ENCODE measurements at regions not wholly inside any gene's neighbourhood (a gene's known extent, or its start where the extent isn't known, plus 50 kb on each side); places are given as distances from the start of the nearest gene placed in this dataset.

DNA sequence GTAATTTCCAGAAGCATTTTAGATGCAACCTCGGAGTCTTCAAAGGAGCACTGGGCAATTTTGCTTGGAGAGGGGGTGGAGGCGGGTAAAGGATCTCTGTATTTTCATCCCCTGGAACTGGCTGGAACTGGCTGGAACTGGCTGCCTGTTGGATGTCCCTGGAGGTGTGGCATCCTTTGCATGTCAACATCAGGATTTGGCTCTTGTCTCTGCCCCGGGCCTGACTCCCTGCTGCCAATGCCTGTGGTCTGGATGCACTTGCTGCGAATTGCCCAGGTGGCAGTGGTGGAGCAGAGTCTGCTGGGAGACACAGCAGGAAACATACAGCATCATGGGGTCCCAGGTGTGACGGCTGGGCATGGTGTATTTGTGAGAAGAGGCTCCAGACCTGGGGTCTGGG is 391.3 kb downstream of the GADD45G start:
- H3K9me3 ChIP-seq: no peaks in the 10 kb centered on the region
- H3K36me3 ChIP-seq: no peaks in the 10 kb centered on the region
- peak overlapping the region; percentile 4 for H3K27ac ChIP-seq
- no peaks in the 10 kb centered on the region for H3K27me3 ChIP-seq
- TF ChIP-seq POLR2AphosphoS5 (IDR thresholded peaks at IDR 0.05) (no peak), EP300 (IDR thresholded peaks at IDR 0.05) (no peak), POLR2A (IDR thresholded peaks at IDR 0.05) (no peak)
- TF ChIP-seq, protein P1, sequence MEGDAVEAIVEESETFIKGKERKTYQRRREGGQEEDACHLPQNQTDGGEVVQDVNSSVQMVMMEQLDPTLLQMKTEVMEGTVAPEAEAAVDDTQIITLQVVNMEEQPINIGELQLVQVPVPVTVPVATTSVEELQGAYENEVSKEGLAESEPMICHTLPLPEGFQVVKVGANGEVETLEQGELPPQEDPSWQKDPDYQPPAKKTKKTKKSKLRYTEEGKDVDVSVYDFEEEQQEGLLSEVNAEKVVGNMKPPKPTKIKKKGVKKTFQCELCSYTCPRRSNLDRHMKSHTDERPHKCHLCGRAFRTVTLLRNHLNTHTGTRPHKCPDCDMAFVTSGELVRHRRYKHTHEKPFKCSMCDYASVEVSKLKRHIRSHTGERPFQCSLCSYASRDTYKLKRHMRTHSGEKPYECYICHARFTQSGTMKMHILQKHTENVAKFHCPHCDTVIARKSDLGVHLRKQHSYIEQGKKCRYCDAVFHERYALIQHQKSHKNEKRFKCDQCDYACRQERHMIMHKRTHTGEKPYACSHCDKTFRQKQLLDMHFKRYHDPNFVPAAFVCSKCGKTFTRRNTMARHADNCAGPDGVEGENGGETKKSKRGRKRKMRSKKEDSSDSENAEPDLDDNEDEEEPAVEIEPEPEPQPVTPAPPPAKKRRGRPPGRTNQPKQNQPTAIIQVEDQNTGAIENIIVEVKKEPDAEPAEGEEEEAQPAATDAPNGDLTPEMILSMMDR (IDR thresholded peaks at IDR 0.05): no peak
- H3K4me3 ChIP-seq: no peak overlapping the region
- no peak for DNase-seq (ENCODE audit: low spot score in 2 of 2)
- H3K4me1 ChIP-seq: peaks cover 61% of the 10 kb centered on the region
- 40% methylated on average over 3 of the region's 5 CpGs for WGBS

DNA sequence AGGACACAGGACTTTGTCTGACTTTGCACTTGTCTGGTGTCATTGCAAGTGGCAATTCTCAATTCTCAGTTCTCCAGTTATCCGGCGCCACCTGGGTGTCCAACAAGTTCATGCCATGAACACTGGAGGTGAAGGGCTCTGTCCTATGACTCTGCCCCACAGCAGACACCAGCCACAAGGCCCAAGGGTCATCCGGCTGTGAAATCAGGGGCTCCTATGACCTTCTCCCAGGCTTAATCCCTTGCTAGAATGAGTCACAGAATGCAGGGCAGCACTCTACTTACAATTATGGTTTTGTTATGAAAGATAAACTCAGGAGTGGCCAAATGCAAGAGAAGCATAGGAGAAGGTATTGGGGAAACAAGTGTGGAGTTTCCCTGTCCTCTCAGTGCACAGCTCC is 392.0 kb downstream of the GADD45G start:
- peaks cover 59% of the 10 kb centered on the region for H3K4me1 ChIP-seq
- WGBS: 92% methylated on average over 3 of the region's 3 CpGs
- no peaks in the 10 kb centered on the region for H3K27me3 ChIP-seq
- DNase-seq (ENCODE audit: low spot score in 2 of 2): no peak
- H3K4me3 ChIP-seq: no peak overlapping the region
- peak overlapping the region; percentile 4 for H3K27ac ChIP-seq
- H3K9me3 ChIP-seq: no peaks in the 10 kb centered on the region
- no peaks in the 10 kb centered on the region for H3K36me3 ChIP-seq
- no peak for TF ChIP-seq EP300 (IDR thresholded peaks at IDR 0.05)
- no peak for TF ChIP-seq POLR2A (IDR thresholded peaks at IDR 0.05)
- TF ChIP-seq, protein P1 (IDR thresholded peaks at IDR 0.05): no peak
- TF ChIP-seq POLR2AphosphoS5 (IDR thresholded peaks at IDR 0.05): no peak

DNA sequence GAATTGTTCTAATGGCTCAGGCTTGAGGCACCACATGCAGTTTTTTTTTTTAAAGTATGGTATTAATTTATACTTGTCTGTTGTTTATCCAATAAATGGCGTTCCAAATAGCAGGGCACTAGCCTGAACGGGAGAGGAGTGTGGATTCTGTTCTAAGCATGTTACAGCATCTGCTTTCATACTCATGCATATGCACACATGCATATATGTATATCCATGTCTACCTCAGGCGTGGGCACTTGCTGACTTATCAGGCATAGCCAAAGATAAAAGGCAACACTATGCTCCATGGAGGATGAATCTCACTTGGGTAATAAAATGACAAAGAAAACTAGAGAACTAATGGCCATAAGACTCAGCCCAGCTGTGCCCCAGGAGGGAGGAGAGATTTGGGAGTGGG is 393.8 kb downstream of the GADD45G start:
- TF ChIP-seq EP300 (IDR thresholded peaks at IDR 0.05): no peak
- no peak for DNase-seq (ENCODE audit: low spot score in 2 of 2)
- Histone ChIP-seq H3K4me1 (peaks cover 60% of the 10 kb centered on the region), H3K27ac (peak overlapping the region; percentile 89), H3K4me3 (no peak overlapping the region), H3K36me3 (no peaks in the 10 kb centered on the region), H3K27me3 (no peaks in the 10 kb centered on the region), H3K9me3 (no peaks in the 10 kb centered on the region)
- 50% methylated on average over 3 of the region's 3 CpGs for WGBS

DNA sequence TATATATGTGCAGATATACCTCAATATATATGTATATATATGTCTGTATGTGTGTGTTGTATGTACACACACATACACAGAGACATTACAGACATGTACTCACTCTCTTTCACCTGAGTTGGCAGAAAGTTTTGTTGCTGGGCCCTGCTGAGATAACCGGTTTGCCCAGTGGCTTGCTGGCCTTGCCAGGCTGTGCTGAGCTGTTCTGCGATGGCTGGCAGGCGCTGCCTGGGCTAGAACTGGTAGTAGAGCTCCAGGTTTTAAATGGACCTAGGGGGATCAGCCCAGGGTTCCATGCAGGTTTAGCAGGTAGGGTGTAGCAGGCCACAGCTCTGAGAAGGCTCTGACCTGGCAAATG is 394.3 kb downstream of the GADD45G start:
- H3K4me3 ChIP-seq: peak overlapping the region; percentile 27
- no peaks in the 10 kb centered on the region for H3K27me3 ChIP-seq
- no peaks in the 10 kb centered on the region for H3K9me3 ChIP-seq
- DNase-seq (ENCODE audit: low spot score in 2 of 2): no peak
- H3K4me1 ChIP-seq: peaks cover 56% of the 10 kb centered on the region
- TF ChIP-seq POLR2A (IDR thresholded peaks at IDR 0.05): no peak
- H3K27ac ChIP-seq: peak overlapping the region; percentile 89
- H3K36me3 ChIP-seq: no peaks in the 10 kb centered on the region
- WGBS: 68% methylated on average over 3 of the region's 3 CpGs

DNA sequence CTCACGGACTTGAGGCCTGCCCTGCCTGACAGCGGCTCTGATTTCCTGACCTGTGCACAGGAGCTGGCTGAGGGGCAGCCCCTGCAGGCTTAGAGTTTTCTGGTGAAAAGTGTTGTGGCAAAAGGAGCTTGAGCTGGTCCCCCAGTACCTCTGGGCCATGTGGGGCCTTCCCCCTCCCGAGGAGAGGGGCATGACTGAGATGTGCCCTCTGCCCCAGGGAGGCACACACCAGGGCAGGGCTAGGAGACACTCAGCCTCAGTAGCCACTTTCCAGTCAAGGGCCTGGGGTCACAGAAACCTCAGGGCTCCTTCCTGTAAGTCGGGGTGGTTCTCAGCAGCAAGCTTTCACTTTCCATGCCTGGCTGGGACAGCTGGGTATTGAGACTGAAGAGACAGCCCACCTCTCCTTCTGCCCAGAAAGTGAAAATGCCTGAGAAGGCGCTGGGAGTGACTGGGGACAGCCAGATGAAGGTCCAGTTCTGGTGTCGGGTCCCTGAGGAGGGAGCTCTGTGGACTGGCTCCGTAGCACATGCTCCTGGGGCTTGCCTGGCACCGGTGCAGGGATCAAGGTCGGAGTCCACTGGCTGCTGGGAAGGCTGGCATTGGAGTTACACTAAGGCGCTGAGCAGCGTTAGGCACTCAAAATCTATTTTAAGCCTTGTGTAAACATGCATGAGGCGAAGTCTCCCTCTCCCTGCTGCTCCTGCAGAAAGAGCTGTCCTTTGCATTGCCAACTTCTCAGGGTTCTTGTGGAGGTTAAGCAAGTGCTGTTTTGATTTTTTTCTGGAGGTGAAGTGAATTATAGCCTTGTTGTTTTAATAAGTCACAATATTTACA is 394.9 kb downstream of the GADD45G start:
- Histone ChIP-seq H3K4me1 (peaks cover 56% of the 10 kb centered on the region), H3K4me3 (peak overlapping the region; percentile 27)

DNA sequence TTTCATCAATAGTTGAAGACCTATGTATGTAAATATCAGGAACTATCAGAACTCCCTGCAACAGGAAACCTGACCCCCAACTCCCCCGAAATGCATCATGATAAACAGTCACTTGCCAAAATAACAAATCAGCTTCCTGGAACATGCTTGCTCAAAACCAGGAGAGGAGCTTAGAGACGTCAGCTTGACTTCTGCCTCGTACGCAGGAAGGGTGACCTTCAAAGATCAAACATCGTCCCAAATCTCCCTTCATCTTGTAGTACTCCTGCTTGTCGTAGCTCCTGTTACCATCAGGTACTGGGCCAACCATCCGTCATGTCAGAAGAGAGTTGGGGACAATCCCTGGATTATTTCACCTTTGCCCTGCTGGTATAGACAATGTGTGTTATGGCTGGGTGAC is 396.1 kb downstream of the GADD45G start:
- H3K27ac ChIP-seq: peak overlapping the region; percentile 89
- WGBS: 71% methylated on average over 7 of the region's 7 CpGs

More for the DNA sequence above, 394.9 kb downstream of the GADD45G start:
- Histone ChIP-seq H3K27me3 (no peaks in the 10 kb centered on the region), H3K36me3 (no peaks in the 10 kb centered on the region), H3K9me3 (no peaks in the 10 kb centered on the region), H3K27ac (peak overlapping the region; percentile 89)
- WGBS: 12% methylated on average over 11 of the region's 12 CpGs
- TF ChIP-seq, protein P1 (IDR thresholded peaks at IDR 0.05): no peak
- TF ChIP-seq EP300 (IDR thresholded peaks at IDR 0.05): no peak
- no peak for TF ChIP-seq POLR2AphosphoS5 (IDR thresholded peaks at IDR 0.05)
- TF ChIP-seq POLR2A (IDR thresholded peaks at IDR 0.05): no peak
- no peak for DNase-seq (ENCODE audit: low spot score in 2 of 2)

More for the DNA sequence above, 396.1 kb downstream of the GADD45G start:
- Histone ChIP-seq H3K4me1 (peaks cover 56% of the 10 kb centered on the region), H3K27me3 (no peaks in the 10 kb centered on the region), H3K36me3 (no peaks in the 10 kb centered on the region), H3K9me3 (no peaks in the 10 kb centered on the region), H3K4me3 (no peak overlapping the region)
- TF ChIP-seq POLR2AphosphoS5 (IDR thresholded peaks at IDR 0.05) (no peak), POLR2A (IDR thresholded peaks at IDR 0.05) (no peak), EP300 (IDR thresholded peaks at IDR 0.05) (no peak)
- TF ChIP-seq, protein P1 (IDR thresholded peaks at IDR 0.05): no peak
- DNase-seq (ENCODE audit: low spot score in 2 of 2): no peak

Measured in suprapubic skin (tissue), 4 donors.